ENCODE measurements at regions not wholly inside any gene's neighbourhood (a gene's known extent, or its start where the extent isn't known, plus 50 kb on each side); places are given as distances from the start of the nearest gene placed in this dataset.

DNA sequence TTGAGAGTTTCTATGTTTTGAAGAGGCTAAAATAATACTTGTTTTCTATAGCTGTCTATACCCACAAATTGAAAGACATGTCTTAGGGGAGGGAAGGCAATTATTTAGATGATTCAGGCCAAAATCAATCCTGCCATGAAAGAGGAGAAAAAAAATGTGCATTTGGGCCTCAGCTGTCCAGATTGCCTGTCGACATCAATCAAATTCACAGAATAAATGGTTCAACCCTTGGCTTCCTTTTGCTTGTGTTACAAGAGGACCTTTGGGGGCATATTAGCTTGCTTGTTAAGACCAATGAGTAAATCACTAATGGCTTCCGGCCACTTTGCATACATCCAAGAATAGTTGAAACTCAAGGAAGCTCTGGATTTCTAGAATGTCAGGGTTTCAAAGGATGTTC, 900.8 kb upstream of the CELF4 start:
- H2AFZ ChIP-seq (ENCODE audit: low read depth, low read length): no peak overlapping the region
- no peak overlapping the region for H3K4me3 ChIP-seq (replicated peaks in 1 of 3; ENCODE audit: insufficient read depth in 1 of 3, low read depth in 1 of 3, low read length in 3 of 3)
- BruUV-seq (replicated peaks): no TSS peak
- no peak overlapping the region for H3K27ac ChIP-seq (ENCODE audit: insufficient read depth, low read depth, low read length)
- no peaks in the 10 kb centered on the region for H3K9me1 ChIP-seq (replicated peaks; ENCODE audit: control insufficient read depth, extremely low read depth, insufficient read depth, low read length)
- intact Hi-C loops (cut with micrococcal nuclease): no loop called here
- no peaks in the 10 kb centered on the region for H3K36me3 ChIP-seq (ENCODE audit: control insufficient read depth in 2 of 2, extremely low read depth in 1 of 2, insufficient read depth in 2 of 2, low read length in 2 of 2)
- ChIA-PET CTCF (no interaction called here), POLR2A (no interaction called here)
- no peak overlapping the region for H3K9ac ChIP-seq (replicated peaks; ENCODE audit: extremely low read depth, insufficient read depth, low read length)
- TF ChIP-seq GATA2 (IDR thresholded peaks at IDR 0.05; ENCODE audit: insufficient read depth, insufficient read length, low read depth, low read length): no peak
- TF ChIP-seq FOS (IDR thresholded peaks at IDR 0.05; ENCODE audit: borderline replicate concordance, insufficient read depth, low read length): no peak
- TF ChIP-seq POLR2AphosphoS5 (IDR thresholded peaks at IDR 0.05; ENCODE audit: insufficient read depth, low read depth, low read length): no peak
- no peak for TF ChIP-seq JUN (IDR thresholded peaks at IDR 0.05; ENCODE audit: borderline replicate concordance, insufficient read depth, insufficient read length, low read depth)
- TF ChIP-seq, protein P1, sequence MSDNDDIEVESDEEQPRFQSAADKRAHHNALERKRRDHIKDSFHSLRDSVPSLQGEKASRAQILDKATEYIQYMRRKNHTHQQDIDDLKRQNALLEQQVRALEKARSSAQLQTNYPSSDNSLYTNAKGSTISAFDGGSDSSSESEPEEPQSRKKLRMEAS (IDR thresholded peaks at IDR 0.05; ENCODE audit: insufficient read depth, insufficient read length): no peak
- TF ChIP-seq CTCF (IDR thresholded peaks at IDR 0.05; ENCODE audit: extremely low read depth in 1 of 2, insufficient read depth in 1 of 2, low read depth in 1 of 2, low read length in 2 of 2): no peak
- no peak for TF ChIP-seq EZH2 (IDR thresholded peaks at IDR 0.05; ENCODE audit: borderline replicate concordance, low read depth, low read length, severe bottlenecking)
- TF ChIP-seq POLR2A (IDR thresholded peaks at IDR 0.05; ENCODE audit: low read depth, low read length): no peak
- no peak for TF ChIP-seq MYC (IDR thresholded peaks at IDR 0.05; ENCODE audit: low read depth, low read length)
- FAIRE-seq (no peak), DNase-seq (ENCODE audit: low read depth, low spot score) (no peak)
- peaks cover 8% of the 10 kb centered on the region for H3K9me3 ChIP-seq (replicated peaks; ENCODE audit: control insufficient read depth, insufficient read depth, low read length)
- H3K79me2 ChIP-seq (ENCODE audit: control insufficient read depth, insufficient read depth, low read length): no peaks in the 10 kb centered on the region
- no peaks in the 10 kb centered on the region for H3K4me1 ChIP-seq (ENCODE audit: control insufficient read depth, extremely low read depth, insufficient read depth, low read length)
- dilution Hi-C loops (cut with MboI; ENCODE audit: extremely low pct_ligation_motif_present, low sequenced_read_pairs): no loop called here
- H3K4me2 ChIP-seq (ENCODE audit: insufficient read depth, low read length): no peak overlapping the region
- no peaks in the 10 kb centered on the region for H4K20me1 ChIP-seq (replicated peaks; ENCODE audit: control insufficient read depth, extremely low read depth, insufficient read depth, low read length)
- H3K27me3 ChIP-seq (ENCODE audit: control insufficient read depth in 2 of 2, insufficient read depth in 2 of 2, low read length in 2 of 2): no peaks in the 10 kb centered on the region

Data from endothelial cell of umbilical vein (primary cell).